HPDE6-E6E7 (cell line): ENCODE measurements at regions not wholly inside any gene's neighbourhood (a gene's known extent, or its start where the extent isn't known, plus 50 kb on each side); places are given as distances from the start of the nearest gene placed in this dataset.

ENCODE experiments used
- DNase-seq: peaks from one replicate; pipeline ENCODE4 v3.0.0; 2011; ENCODE audit warnings: missing footprints; ENCODE audit errors: extremely low spot score

DNA sequence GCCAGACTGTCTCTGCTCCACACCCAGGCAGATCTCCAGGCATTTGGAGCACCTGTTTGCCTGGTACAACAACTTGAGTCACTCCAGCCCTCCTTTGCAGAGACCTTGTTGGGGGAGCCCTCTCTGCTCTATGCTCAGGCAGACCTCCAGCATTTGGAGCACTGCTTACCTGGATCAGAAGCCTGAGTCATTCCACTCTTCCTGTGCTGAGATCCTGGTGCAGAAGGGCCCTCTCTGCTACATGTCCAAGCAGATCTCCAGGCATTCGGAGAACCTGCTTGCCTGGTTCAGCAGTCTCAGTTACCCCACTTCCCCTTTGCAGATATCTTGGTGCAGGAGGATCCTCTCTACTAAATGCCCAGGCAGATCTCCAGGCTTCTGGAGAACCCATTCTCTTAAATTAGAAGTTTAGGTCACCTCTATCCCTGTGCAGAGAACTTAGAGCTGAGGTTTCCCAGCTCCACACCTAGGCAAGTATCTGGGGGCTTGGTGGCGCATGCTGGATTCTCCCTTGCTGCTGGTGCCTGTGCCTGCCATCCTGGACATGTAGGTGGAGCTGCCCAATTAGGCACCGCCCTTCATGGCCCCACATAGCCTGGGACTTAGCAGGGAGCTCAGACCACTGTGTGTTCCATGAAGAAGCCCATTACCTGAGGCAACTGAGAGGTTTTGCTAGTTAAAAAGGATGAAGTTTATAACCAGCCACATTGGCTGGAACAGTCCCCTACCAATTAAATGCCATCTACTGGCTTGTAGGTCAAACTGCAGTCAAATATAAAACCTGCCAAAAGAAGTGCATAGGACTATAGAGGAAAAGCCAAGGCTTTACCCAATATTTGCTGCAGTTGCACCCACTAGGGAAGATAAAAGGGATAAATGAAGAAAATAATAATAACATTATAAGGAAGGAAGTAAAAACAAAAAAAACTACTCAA lies 97.6 kb upstream of the SLITRK6 start:
- DNase-seq, result peak; percentile 22

DNA sequence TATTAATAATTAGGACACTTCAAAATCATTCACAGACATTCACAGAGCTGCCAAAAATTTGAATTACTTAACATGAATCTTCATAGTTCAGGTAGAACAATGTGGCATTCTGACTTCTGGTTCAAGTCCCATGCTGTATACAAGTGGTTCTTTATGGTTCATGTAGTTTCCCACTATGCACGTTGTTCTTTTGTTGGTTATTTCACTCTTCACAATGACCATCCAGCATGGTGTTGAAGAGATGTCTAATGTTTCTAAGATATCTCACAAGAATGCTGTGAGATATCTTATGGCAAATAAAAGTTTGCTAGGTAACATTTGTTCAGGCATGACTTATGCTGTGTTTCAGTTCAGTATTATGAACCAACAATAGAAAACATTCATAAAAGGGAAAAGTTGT lies 88.2 kb upstream of the SLITRK6 start:
- DNase-seq, result no peak

DNA sequence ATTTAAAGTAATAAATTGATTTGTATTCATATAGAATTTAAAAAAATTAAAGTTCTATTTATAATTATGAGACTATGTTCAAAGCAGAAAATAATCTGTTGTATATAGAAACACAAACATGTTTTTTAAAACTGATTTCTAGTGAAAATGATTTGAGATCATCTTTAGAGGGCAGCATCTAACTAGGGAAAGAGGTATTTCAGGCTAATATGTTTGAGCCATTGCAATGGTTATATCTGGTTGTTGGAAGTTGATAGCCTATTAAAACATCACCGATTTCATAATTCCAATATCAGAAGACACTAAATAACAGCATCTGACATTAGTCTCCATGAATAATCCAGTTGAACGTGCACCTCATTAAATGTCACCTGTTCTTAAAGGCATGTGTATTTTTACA lies 79.8 kb upstream of the SLITRK6 start:
- DNase-seq, result no peak

DNA sequence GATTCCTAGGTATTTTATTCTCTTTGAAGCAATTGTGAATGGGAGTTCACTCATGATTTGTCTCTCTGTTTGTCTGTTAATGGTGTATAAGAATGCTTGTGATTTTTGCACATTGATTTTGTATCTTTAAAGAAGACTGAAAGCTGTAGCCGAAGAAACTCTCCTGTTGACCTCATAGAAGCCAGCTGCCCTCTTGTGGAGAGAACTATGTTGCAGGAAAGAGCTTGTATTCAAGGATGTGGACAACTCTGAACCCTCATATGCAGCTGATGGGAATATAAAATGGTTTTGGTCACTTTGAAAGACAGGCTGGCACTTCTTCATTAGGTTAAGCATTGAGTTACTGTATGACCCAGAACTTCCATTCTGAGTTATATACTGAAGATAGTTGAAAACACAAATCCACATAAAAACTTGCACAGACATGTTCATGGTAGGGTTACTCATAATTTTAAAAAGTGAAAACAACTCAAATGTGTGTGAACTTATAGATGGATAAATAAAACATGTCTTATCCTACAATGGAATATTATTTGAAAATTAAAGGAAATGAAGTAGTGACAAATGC lies 65.8 kb upstream of the SLITRK6 start:
- peak; percentile 0 for DNase-seq

DNA sequence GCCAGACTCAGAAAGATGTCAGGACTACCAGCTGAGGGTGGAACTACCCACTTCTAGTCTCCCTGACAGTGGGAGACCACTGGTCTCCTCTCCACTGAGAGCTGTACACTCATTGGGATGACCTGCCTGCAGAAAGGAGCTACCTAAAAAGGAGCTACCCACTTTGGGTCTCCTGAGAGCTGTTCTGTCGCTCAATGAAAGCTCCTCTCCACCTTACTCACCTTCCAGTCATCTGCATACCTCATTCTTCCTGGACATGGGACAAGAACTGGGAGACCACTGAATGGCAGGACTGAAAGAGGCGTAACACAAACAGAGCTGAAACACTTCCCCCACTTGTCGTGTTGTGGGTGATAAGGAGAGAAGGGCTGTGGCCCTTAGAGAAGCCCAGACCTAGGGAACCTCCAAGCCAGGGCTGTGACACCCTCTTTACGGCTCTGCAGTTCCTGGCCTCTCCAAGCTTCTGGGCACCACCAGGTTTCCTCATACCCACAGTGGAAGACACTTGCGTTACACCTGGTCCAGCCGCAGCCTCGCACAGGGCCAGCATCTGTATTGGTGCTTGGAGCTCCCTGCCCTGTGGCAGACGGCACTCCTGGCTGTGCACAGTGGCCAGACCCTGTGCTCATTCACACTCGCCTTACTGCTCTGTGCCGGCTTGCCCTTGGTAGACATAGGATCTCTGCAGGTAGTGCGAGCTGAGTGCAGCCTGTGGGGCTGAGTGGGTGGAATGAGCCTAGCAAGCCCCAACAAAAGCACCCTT lies 54.9 kb upstream of the SLITRK6 start:
- no peak for DNase-seq

DNA sequence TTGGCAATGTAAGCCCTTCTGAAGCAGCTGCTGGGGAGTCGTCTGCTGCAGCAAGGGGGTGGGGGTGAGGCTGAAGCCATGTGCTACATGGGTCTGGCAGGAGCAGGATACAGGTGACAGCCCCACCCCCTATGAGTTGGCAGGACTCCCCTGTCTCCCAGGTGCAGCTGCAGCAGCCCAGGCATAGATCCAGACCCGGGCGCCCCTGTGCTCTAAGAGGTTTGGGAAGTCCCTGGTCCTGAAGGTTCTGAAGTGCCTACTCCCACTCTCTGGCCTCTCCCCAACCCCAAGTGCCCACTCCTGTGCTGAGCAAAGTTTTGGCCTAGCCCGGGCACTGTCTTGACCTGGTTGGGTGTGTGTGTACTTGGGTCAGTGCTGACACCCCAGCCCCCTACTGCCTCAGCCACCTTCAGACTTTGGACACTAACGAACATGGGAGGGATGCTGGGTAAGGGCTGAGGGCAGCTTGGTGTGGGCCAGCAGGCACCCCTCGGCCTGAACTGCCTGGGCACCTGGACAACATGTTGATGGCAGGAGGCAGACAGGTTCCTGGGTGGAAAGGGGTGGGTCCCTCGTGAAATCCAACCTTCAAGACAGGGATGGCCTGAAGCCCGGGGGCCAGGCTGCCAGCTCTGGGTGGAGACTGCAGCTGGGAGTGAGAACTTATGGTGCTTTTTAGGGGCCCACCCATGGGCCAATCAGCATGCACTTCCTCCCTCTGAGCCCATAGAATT lies 54.1 kb upstream of the SLITRK6 start:
- DNase-seq, result no peak
